Mucosa of descending colon (tissue), 3 donors: ENCODE measurements at regions not wholly inside any gene's neighbourhood (a gene's known extent, or its start where the extent isn't known, plus 50 kb on each side); places are given as distances from the start of the nearest gene placed in this dataset.
"Not testable (repeated sequence)": the region's sequence is repeated elsewhere in the genome, so short reads cannot be mapped to it uniquely, and the experiment has no call there.

ENCODE experiments used
- ATAC-seq: fragments of 200-7000 bp; cut with Tn5 transposase; one replicate; pipeline ENCODE4 v1.9.1; 2020; ENCODE audit warnings: mild to moderate bottlenecking, moderate library complexity
- DNase-seq, 3 donors: peaks; one replicate each; pipeline ENCODE4 v3.0.0-alpha.2; 2020
- H3K36me3 ChIP-seq: fragments of 200-600 bp; one replicate; pipeline ENCODE4 v1.8.0; 2021; ENCODE audit warnings: low read depth, mild to moderate bottlenecking
- H3K4me1 ChIP-seq: fragments of 200-600 bp; one replicate; pipeline ENCODE4 v1.8.0; 2021; ENCODE audit warnings: low read depth, mild to moderate bottlenecking
- H3K4me3 ChIP-seq: fragments of 200-600 bp; one replicate; pipeline ENCODE4 v1.8.0; 2021; ENCODE audit warnings: mild to moderate bottlenecking
- H3K9me3 ChIP-seq: fragments of 200-600 bp; one replicate; pipeline ENCODE4 v1.8.0; 2021; ENCODE audit warnings: mild to moderate bottlenecking
- intact Hi-C, 2 donors: fragments of 100-400 bp; cut with DNase I in 1 of 2; cut with micrococcal nuclease in 1 of 2; formaldehyde crosslinking; loops; one replicate each; pipeline versions ENCODE4 v1.11.0 to v1.11.1; 2022; cut with DNase I, micrococcal nuclease
- TF ChIP-seq, protein P1 (sequence below): fragments of 200-600 bp; IDR thresholded peaks from one replicate; pipeline ENCODE4 v1.8.0; 2022; ENCODE audit warnings: antibody characterized with exemption, mild to moderate bottlenecking
- donor health status: DM: no; HTN: no; CAD: no; lungs with moderate emphysema.
- donor health status: DM: no; HTN: no; CAD: no.
- donor health status: DM: no; HTN: yes; CAD: no.

DNA sequence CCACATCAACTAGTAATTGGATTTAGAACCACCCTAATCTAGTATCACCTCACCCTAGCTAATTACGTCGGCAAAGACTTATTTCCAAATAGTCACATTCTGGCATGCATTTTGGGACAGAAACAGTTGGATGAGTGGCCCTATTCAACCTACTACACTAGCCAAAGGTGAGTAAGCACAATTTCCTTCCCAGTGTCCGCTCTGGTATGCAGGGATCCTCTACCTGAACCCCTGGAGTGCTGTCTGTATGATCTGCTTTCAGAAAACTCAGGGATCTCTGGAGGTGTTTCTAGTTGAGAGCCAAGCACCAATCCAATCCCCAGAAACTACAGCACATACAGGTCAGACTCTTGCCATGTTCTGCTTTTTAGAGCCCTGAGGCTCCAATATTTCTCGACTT lies 717.4 kb upstream of the MANEA start:
- TF ChIP-seq, protein P1, sequence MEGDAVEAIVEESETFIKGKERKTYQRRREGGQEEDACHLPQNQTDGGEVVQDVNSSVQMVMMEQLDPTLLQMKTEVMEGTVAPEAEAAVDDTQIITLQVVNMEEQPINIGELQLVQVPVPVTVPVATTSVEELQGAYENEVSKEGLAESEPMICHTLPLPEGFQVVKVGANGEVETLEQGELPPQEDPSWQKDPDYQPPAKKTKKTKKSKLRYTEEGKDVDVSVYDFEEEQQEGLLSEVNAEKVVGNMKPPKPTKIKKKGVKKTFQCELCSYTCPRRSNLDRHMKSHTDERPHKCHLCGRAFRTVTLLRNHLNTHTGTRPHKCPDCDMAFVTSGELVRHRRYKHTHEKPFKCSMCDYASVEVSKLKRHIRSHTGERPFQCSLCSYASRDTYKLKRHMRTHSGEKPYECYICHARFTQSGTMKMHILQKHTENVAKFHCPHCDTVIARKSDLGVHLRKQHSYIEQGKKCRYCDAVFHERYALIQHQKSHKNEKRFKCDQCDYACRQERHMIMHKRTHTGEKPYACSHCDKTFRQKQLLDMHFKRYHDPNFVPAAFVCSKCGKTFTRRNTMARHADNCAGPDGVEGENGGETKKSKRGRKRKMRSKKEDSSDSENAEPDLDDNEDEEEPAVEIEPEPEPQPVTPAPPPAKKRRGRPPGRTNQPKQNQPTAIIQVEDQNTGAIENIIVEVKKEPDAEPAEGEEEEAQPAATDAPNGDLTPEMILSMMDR, result no peak
- Histone ChIP-seq H3K4me1 (no peaks in the 10 kb centered on the region), H3K9me3 (no peaks in the 10 kb centered on the region), H3K36me3 (no peaks in the 10 kb centered on the region), H3K4me3 (no peak overlapping the region)
- intact Hi-C loops, result no loop called here
- ATAC-seq, result no peak
- no peak for DNase-seq

DNA sequence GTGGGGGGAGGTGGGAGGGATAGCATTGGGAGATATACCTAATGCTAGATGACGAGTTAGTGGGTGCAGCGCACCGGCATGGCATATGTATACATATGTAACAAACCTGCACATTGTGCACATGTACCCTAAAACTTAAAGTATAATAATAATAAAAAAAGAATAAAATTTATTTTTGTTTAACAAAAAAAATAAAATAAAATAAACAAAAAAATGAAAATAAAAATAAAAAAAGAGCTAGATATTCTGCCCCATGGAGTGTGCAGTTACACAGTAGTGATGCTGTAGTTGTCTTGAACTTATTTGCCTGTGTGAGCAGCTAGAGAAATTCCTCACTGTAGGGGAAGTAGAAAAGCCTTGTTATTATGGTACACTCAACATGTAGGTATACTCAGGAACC lies 720.3 kb upstream of the MANEA start:
- H3K4me1 ChIP-seq, DNase-seq, intact Hi-C loops, H3K9me3 ChIP-seq, H3K4me3 ChIP-seq, H3K36me3 ChIP-seq, ATAC-seq: not testable (repeated sequence)

DNA sequence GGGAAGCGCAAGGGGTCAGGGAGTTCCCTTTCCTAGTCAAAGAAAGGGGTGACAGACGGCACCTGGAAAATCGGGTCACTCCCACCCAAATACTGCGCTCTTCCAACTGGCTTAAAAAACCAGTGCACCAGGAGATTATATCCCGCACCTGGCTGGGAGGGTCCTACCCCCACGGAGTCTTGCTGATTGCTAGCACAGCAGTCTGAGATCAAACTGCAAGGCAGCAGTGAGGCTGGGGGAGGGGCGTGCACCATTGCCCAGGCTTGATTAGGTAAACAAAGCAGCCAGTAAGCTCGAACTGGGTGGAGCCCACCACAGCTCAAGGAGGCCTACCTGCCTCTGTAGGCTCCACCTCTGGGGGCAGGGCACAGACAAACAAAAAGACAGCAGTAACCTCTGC lies 726.0 kb upstream of the MANEA start:
- ATAC-seq, H3K4me3 ChIP-seq, H3K9me3 ChIP-seq, H3K36me3 ChIP-seq, intact Hi-C loops, H3K4me1 ChIP-seq: not testable (repeated sequence)
- DNase-seq, result peak in 1 of 3 donors; percentile 10

DNA sequence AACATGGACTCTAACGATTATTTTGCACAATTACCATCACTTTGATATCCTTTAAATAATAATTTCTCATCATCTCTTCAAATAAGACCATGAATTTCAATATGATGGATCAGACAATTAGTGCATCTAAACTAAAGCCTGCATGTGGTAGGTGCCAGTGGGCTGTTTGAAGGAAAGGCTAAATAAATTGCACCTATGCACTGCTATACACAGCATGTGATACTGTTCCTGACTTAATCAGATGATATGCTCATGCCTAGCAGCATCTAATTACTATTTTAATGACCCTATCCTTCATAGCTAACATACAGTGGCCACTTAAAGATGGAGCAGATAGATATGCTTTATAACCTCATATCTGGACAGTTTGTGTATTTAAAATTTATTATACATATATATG lies 731.6 kb upstream of the MANEA start:
- ATAC-seq, result no peak
- no peak overlapping the region for H3K4me3 ChIP-seq
- H3K9me3 ChIP-seq, result no peaks in the 10 kb centered on the region
- no peaks in the 10 kb centered on the region for H3K4me1 ChIP-seq
- intact Hi-C loops, result no loop called here
- TF ChIP-seq, protein P1, result no peak
- DNase-seq, result no peak
- no peaks in the 10 kb centered on the region for H3K36me3 ChIP-seq

DNA sequence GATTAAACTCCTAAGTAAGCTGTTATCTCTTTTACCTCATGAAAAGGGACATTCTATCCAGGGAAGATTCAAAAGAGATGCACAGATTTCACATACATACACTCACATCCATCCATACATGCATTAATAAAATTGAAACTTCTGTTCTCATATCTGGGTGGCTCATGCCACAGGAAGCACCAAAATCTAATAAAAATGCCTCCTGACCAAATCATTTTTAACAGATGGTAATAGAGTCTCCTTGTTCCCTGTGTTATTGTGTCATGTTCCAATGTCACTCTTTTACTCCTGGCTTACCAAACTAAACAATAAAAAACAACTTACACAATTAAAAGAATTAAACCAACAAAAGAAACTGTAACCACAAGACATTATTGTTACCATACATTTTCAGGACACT lies 742.1 kb upstream of the MANEA start:
- Histone ChIP-seq H3K36me3 (no peaks in the 10 kb centered on the region), H3K4me3 (no peak overlapping the region), H3K4me1 (no peaks in the 10 kb centered on the region), H3K9me3 (no peaks in the 10 kb centered on the region)
- DNase-seq (no peak), ATAC-seq (no peak)
- intact Hi-C loops, result no loop called here
- TF ChIP-seq, protein P1, result no peak

DNA sequence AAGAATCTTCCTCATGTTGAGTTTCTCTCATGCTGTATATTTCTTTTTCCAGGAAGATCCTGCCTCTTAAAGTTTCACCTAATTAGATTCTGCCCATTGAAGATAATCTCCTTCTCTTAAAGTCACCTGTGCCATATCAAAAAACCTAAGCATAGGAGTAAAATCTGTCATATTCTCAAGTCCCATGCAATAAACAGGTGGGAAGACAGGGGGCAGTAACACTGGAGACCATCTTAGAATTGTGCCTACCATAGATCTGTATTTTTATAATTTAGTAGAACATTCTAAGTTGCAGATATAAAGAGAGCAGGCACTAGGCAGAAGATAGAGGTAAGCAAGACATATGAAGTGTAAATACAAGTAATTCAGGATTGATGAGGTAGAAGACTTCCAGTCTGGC lies 763.5 kb upstream of the MANEA start:
- H3K36me3 ChIP-seq, result no peaks in the 10 kb centered on the region
- no peak for DNase-seq
- ATAC-seq, result no peak
- intact Hi-C loops, result no loop called here
- TF ChIP-seq, protein P1, result no peak
- no peaks in the 10 kb centered on the region for H3K9me3 ChIP-seq
- H3K4me1 ChIP-seq, result no peaks in the 10 kb centered on the region
- H3K4me3 ChIP-seq, result no peak overlapping the region

DNA sequence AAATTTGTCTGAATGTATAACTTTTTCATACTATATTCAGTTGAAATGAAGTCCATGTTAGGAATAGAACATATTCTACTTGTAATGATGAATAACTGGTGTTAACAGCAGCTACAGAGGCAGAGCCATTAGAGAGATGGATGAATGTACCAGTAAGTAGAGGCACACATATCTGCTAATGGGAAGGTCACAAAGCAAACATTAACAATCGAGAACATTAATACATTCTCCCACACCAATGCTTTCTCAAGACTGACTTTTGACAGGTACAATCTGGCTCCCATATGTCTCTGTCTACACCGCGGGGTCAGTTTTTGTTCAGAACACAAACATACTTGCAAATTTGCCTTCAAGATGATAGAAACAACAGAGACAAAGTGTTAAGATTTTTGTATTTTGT lies 776.0 kb upstream of the MANEA start:
- Histone ChIP-seq H3K9me3 (no peaks in the 10 kb centered on the region), H3K36me3 (no peaks in the 10 kb centered on the region), H3K4me1 (no peaks in the 10 kb centered on the region), H3K4me3 (no peak overlapping the region)
- ATAC-seq (no peak), DNase-seq (no peak)
- intact Hi-C loops, result no loop called here
- TF ChIP-seq, protein P1, result no peak
